H1 (cell line): ENCODE measurements at regions not wholly inside any gene's neighbourhood (a gene's known extent, or its start where the extent isn't known, plus 50 kb on each side); places are given as distances from the start of the nearest gene placed in this dataset.

ENCODE experiments used
- CTCF ChIA-PET: fragments of 300-600 bp; sonication (Branson Sonifier 250); formaldehyde crosslinking; loops from one replicate; lab custom pipeline; 2021; ENCODE audit not compliant: partially characterized antibody; lab: Charles Lee
- POLR2A ChIA-PET: fragments of 300-600 bp; sonication (Branson Sonifier 250); formaldehyde crosslinking; loops from one replicate; lab custom pipeline; 2021; ENCODE audit warnings: inconsistent platforms; ENCODE audit not compliant: partially characterized antibody; lab: Charles Lee
- DNase-seq, 2 experiments: peaks; one replicate each; pipeline versions ENCODE4 v3.0.0 to v3.0.0-alpha.2; 2010 to 2022; ENCODE audit warnings: low spot score in 2 of 2, low read depth in 1 of 2, mixed read lengths in 1 of 2
- FAIRE-seq: peaks from 2 replicates; lab custom pipeline; 2011; peaks lifted over from hg19 to GRCh38; lab: Jason Lieb, UNC
- H2AFZ ChIP-seq: 2 replicates; pipeline ENCODE4 v1.8.1; 2012; ENCODE audit warnings: low read length, inconsistent platforms
- H2AK5ac ChIP-seq: 2 replicates; pipeline ENCODE4 v1.6.1; 2013; ENCODE audit warnings: low read depth, low read length
- H2BK120ac ChIP-seq: replicated peaks from 2 replicates; pipeline ENCODE3; 2013; ENCODE audit warnings: low read depth, low read length, inconsistent platforms
- H2BK12ac ChIP-seq: 2 replicates; pipeline ENCODE4 v1.6.1; 2013; ENCODE audit warnings: low read depth, low read length
- H2BK15ac ChIP-seq: 2 replicates; pipeline ENCODE4 v1.6.1; 2013; ENCODE audit warnings: low read length
- H2BK20ac ChIP-seq: 2 replicates; pipeline ENCODE4 v1.6.1; 2013; ENCODE audit warnings: low read length
- H2BK5ac ChIP-seq: 2 replicates; pipeline ENCODE4 v1.6.1; 2013; ENCODE audit warnings: low read depth, low read length
- H3K14ac ChIP-seq: 2 replicates; pipeline ENCODE4 v1.6.1; 2013; ENCODE audit warnings: inconsistent platforms; ENCODE audit not compliant: insufficient read length
- H3K18ac ChIP-seq: 2 replicates; pipeline ENCODE4 v1.6.1; 2013; ENCODE audit warnings: low read length; ENCODE audit errors: extremely low read depth
- H3K23ac ChIP-seq: 2 replicates; pipeline ENCODE4 v1.6.1; 2013; ENCODE audit warnings: inconsistent platforms; ENCODE audit not compliant: insufficient read length
- H3K23me2 ChIP-seq: 2 replicates; pipeline ENCODE4 v1.6.1; 2013; ENCODE audit warnings: low read depth, low read length
- H3K27ac ChIP-seq: 2 replicates; pipeline ENCODE4 v1.6.1; 2011; ENCODE audit warnings: low read depth, low read length, inconsistent platforms
- H3K27me3 ChIP-seq, 4 experiments: replicated peaks in 1 of 4; 1 replicate in 1 of 4; 2 replicates in 3 of 4; pipeline versions ENCODE4 v1.6.1 to v1.8.1; 2011 to 2013; ENCODE audit warnings: low read length in 3 of 4, mild to moderate bottlenecking in 3 of 4, inconsistent platforms in 2 of 4, mixed read lengths in 2 of 4, moderate library complexity in 1 of 4; ENCODE audit not compliant: control insufficient read depth in 3 of 4, insufficient read depth in 3 of 4; ENCODE audit errors: extremely low read depth in 1 of 4
- H3K36me3 ChIP-seq, 4 experiments: 2 replicates each; pipeline versions ENCODE4 v1.6.1 to v1.8.1; 2011 to 2013; ENCODE audit warnings: mild to moderate bottlenecking in 4 of 4, low read length in 3 of 4, moderate library complexity in 2 of 4, control low read depth in 1 of 4, inconsistent platforms in 1 of 4; ENCODE audit not compliant: insufficient read depth in 4 of 4, control insufficient read depth in 2 of 4
- H3K4ac ChIP-seq: replicated peaks from 2 replicates; pipeline ENCODE3; 2013; ENCODE audit warnings: low read length, low read depth, mixed read lengths, inconsistent platforms; ENCODE audit not compliant: insufficient read length
- H3K4me1 ChIP-seq, 4 experiments: replicated peaks in 1 of 4; 1 replicate in 1 of 4; 2 replicates in 3 of 4; pipeline versions ENCODE4 v1.6.1 to v1.8.1; 2011 to 2013; ENCODE audit warnings: low read length in 3 of 4, inconsistent platforms in 2 of 4, mixed read lengths in 1 of 4; ENCODE audit not compliant: insufficient read depth in 4 of 4, control insufficient read depth in 3 of 4
- H3K4me2 ChIP-seq, 2 experiments: 2 replicates each; pipeline versions ENCODE4 v1.6.1 to v1.8.1; 2011 to 2013; ENCODE audit warnings: low read depth in 2 of 2, low read length in 2 of 2, control low read depth in 1 of 2, inconsistent platforms in 1 of 2, mild to moderate bottlenecking in 1 of 2; ENCODE audit not compliant: insufficient read depth in 1 of 2
- H3K4me3 ChIP-seq, 4 experiments: fragments of 200-600, 300-600 bp in 1 of 4; sonication (generic), shearing (Covaris generic), sonication (Bioruptor Twin) in 1 of 4; 2 replicates each; pipeline versions ENCODE4 v1.5.1 to v1.8.1; 2011 to 2016; ENCODE audit warnings: low read length in 4 of 4, low read depth in 3 of 4, control low read depth in 2 of 4, inconsistent platforms in 2 of 4, mild to moderate bottlenecking in 2 of 4, mixed read lengths in 1 of 4, moderate library complexity in 1 of 4; ENCODE audit not compliant: insufficient read depth in 2 of 4; ENCODE audit errors: extremely low read depth in 1 of 4
- H3K56ac ChIP-seq: replicated peaks from 2 replicates; pipeline ENCODE3; 2013; ENCODE audit warnings: low read depth, mild to moderate bottlenecking, mixed read lengths, low read length, inconsistent platforms; ENCODE audit not compliant: insufficient read length
- H3K79me1 ChIP-seq: 2 replicates; pipeline ENCODE4 v1.6.1; 2013; ENCODE audit warnings: low read depth, low read length, control low read depth
- H3K79me2 ChIP-seq, 2 experiments: 2 replicates each; pipeline versions ENCODE4 v1.6.1 to v1.8.1; 2012 to 2013; ENCODE audit warnings: low read length in 2 of 2, mild to moderate bottlenecking in 2 of 2, inconsistent platforms in 1 of 2; ENCODE audit not compliant: insufficient read depth in 2 of 2, control insufficient read depth in 1 of 2
- H3K9ac ChIP-seq, 4 experiments: replicated peaks in 1 of 4; 1 replicate in 1 of 4; 2 replicates in 3 of 4; pipeline versions ENCODE4 v1.6.1 to v1.8.1; 2011 to 2013; ENCODE audit warnings: low read depth in 3 of 4, low read length in 3 of 4, control low read depth in 2 of 4, mild to moderate bottlenecking in 2 of 4, moderate library complexity in 2 of 4, inconsistent platforms in 1 of 4; ENCODE audit errors: extremely low read depth in 1 of 4
- H3K9me3 ChIP-seq, 2 experiments: 2 replicates each; pipeline versions ENCODE4 v1.6.1 to v1.8.1; 2012 to 2013; ENCODE audit warnings: mild to moderate bottlenecking in 2 of 2, moderate library complexity in 2 of 2, control low read depth in 1 of 2, inconsistent platforms in 1 of 2, low read depth in 1 of 2, low read length in 1 of 2, mixed read lengths in 1 of 2; ENCODE audit not compliant: insufficient read depth in 2 of 2
- H4K20me1 ChIP-seq, 2 experiments: replicated peaks in 1 of 2; 2 replicates each; pipeline versions ENCODE3 to v1.8.1; 2011 to 2013; ENCODE audit warnings: inconsistent platforms in 2 of 2, low read length in 2 of 2, mild to moderate bottlenecking in 1 of 2; ENCODE audit not compliant: insufficient read depth in 2 of 2, control insufficient read depth in 1 of 2
- H4K5ac ChIP-seq: 2 replicates; pipeline ENCODE4 v1.6.1; 2013; ENCODE audit warnings: low read length, low read depth, mixed read lengths, inconsistent platforms; ENCODE audit not compliant: insufficient read length
- H4K8ac ChIP-seq: 2 replicates; pipeline ENCODE4 v1.8.0; 2013; ENCODE audit warnings: mild to moderate bottlenecking, moderate library complexity, low read length, inconsistent platforms; ENCODE audit not compliant: insufficient read depth; ENCODE audit errors: extremely low read depth
- H4K91ac ChIP-seq: replicated peaks from 2 replicates; pipeline ENCODE3; 2013; ENCODE audit warnings: low read length, mixed read lengths, inconsistent platforms; ENCODE audit not compliant: insufficient read length
- ASH2L ChIP-seq: fragments of 200-600, 300-600 bp; sonication (generic); IDR thresholded peaks from one replicate; pipeline ENCODE4 v1.7.1; 2017; ENCODE audit warnings: low read length
- EZH2 ChIP-seq: fragments of 200-600 bp; sonication (generic); IDR thresholded peaks from 2 replicates; pipeline ENCODE4 v1.7.1; 2012; ENCODE audit warnings: low read depth, mild to moderate bottlenecking, moderate library complexity, low read length, inconsistent platforms; ENCODE audit not compliant: severe bottlenecking
- FOSL1 ChIP-seq: IDR thresholded peaks from 2 replicates; pipeline ENCODE4 v1.6.1; 2011; ENCODE audit warnings: mild to moderate bottlenecking, low read depth, low read length, moderate library complexity; ENCODE audit not compliant: insufficient read depth
- HDAC2 ChIP-seq, 2 experiments: fragments of 300-600 bp in 1 of 2; sonication (generic) in 1 of 2; IDR thresholded peaks; 2 replicates each; pipeline ENCODE4 v1.6.1; 2011 to 2012; ENCODE audit warnings: low read depth in 2 of 2, low read length in 2 of 2, mild to moderate bottlenecking in 2 of 2, moderate library complexity in 2 of 2, borderline replicate concordance in 1 of 2, inconsistent platforms in 1 of 2
- HDAC6 ChIP-seq: IDR thresholded peaks from one replicate; pipeline ENCODE4 v1.7.1; 2012; ENCODE audit warnings: low read depth, mild to moderate bottlenecking, inconsistent platforms, low read length, moderate library complexity
- KDM1A ChIP-seq: fragments of 200-600, 300-600 bp; sonication (generic); IDR thresholded peaks from 2 replicates; pipeline ENCODE4 v1.7.1; 2016; ENCODE audit warnings: mild to moderate bottlenecking, low read length, borderline replicate concordance
- KDM4A ChIP-seq: IDR thresholded peaks from one replicate; pipeline ENCODE4 v1.7.1; 2012; ENCODE audit warnings: low read depth, mild to moderate bottlenecking, moderate library complexity, low read length, inconsistent platforms; ENCODE audit not compliant: severe bottlenecking
- PHF8 ChIP-seq: fragments of 200-600 bp; sonication (generic); conservative IDR thresholded peaks from 2 replicates; pipeline ENCODE4 v1.7.1; 2012; ENCODE audit warnings: low read depth, mild to moderate bottlenecking, inconsistent platforms, low read length, moderate library complexity
- POU5F1 ChIP-seq: IDR thresholded peaks from 2 replicates; pipeline ENCODE4 v1.6.1; 2011; ENCODE audit warnings: low read depth, mild to moderate bottlenecking, low read length, moderate library complexity
- RAD21 ChIP-seq, 2 experiments: IDR thresholded peaks in 1 of 2; conservative IDR thresholded peaks in 1 of 2; 2 replicates each; pipeline ENCODE4 v1.6.1; 2011; ENCODE audit warnings: low read depth in 2 of 2, low read length in 2 of 2, improper control_type of control experiment in 1 of 2, inconsistent platforms in 1 of 2, mild to moderate bottlenecking in 1 of 2, moderate library complexity in 1 of 2
- SIN3A ChIP-seq, 2 experiments: IDR thresholded peaks in 1 of 2; conservative IDR thresholded peaks in 1 of 2; 2 replicates each; pipeline ENCODE4 v1.6.1; 2011 to 2012; ENCODE audit warnings: low read length in 2 of 2, improper control_type of control experiment in 1 of 2, low read depth in 1 of 2, mild to moderate bottlenecking in 1 of 2
- SP1 ChIP-seq: IDR thresholded peaks from 2 replicates; pipeline ENCODE4 v1.6.1; 2011; ENCODE audit warnings: low read depth, low read length
- TBP ChIP-seq: IDR thresholded peaks from 2 replicates; pipeline ENCODE4 v1.6.1; 2011; ENCODE audit warnings: low read depth, low read length, improper control_type of control experiment
- TCF12 ChIP-seq: IDR thresholded peaks from 2 replicates; pipeline ENCODE4 v1.6.1; 2011; ENCODE audit warnings: low read depth, mild to moderate bottlenecking, low read length
- ZNF274 ChIP-seq: IDR thresholded peaks from 2 replicates; pipeline ENCODE4 v1.7.0; 2012; ENCODE audit warnings: low read length, borderline replicate concordance; ENCODE audit errors: extremely low read depth
- WGBS, 2 experiments: shearing (Covaris generic) in 1 of 2; methylation state at CpG; one replicate each; pipeline versions ENCODE4 v1.1.6 to v1.1.7; 2013 to 2015; ENCODE audit warnings: low lambda C conversion rate in 2 of 2, mixed read lengths in 2 of 2, inconsistent platforms in 1 of 2, low coverage in 1 of 2, missing lambda C conversion rate in 1 of 2; ENCODE audit not compliant: insufficient replicate concordance in 2 of 2, insufficient coverage in 1 of 2, insufficient read length in 1 of 2; ENCODE audit errors: extremely low coverage in 1 of 2, missing lambda C conversion rate in 1 of 2; 5-methylcytosine and 5-hydroxymethylcytosine counted together

DNA sequence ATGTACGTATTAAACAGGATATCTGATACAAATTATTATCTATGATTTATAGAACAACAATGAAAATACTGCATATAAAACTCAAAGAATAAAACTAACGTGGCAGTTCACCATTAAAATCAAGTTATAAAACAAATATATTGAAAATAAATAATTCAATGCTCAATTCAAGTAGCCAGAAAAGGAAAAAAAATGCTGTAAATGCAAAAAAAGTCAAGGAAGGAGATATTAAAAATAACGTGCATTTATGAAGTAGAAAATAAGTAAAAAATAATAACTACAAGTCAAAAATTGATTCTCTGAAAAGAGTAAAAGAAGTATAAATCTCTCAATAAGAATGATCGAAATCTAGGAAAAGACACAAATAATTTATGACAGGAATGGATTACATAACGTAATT is 460.5 kb upstream of the CD180 start:
- Histone ChIP-seq H2BK20ac (no peak overlapping the region), H3K18ac (no peak overlapping the region), H3K79me2 (no peaks in the 10 kb centered on the region), H3K27me3 (no peaks in the 10 kb centered on the region), H4K20me1 (no peaks in the 10 kb centered on the region), H3K4me3 (no peak overlapping the region), H2BK12ac (no peak overlapping the region), H3K79me1 (no peaks in the 10 kb centered on the region), H4K8ac (no peak overlapping the region), H3K4ac (no peak overlapping the region), H3K9me3 (no peaks in the 10 kb centered on the region), H3K14ac (no peak overlapping the region), H4K91ac (no peak overlapping the region), H3K56ac (no peak overlapping the region), H3K9ac (no peak overlapping the region), H3K4me2 (no peak overlapping the region), H2BK120ac (no peak overlapping the region), H2AK5ac (no peak overlapping the region), H3K23me2 (no peaks in the 10 kb centered on the region), H3K23ac (no peak overlapping the region), H2BK15ac (no peak overlapping the region), H2AFZ (no peak overlapping the region), H3K27ac (no peak overlapping the region), H2BK5ac (no peak overlapping the region), H3K4me1 (0 out of 7 replicates have a peak, but pooled peaks cover 0 to 3% (median 0%) of the 10 kb centered on the region in 4 experiments), H3K36me3 (no peaks in the 10 kb centered on the region), H4K5ac (no peak overlapping the region)
- POLR2A ChIA-PET: no interaction called here
- no peak for FAIRE-seq
- no peak for DNase-seq
- CTCF ChIA-PET: no interaction called here
- 89% methylated on average over 5 of the region's 5 CpGs; no CpG with 5 or more reads in 1 of the 2 experiments for WGBS, 2 experiments
- TF ChIP-seq KDM4A: no peak
- no peak for TF ChIP-seq RAD21 (IDR thresholded peaks at IDR 0.05 in 1 of 2, conservative IDR thresholded peaks at IDR 0.05 in 1 of 2; ENCODE audit: low read depth in 2 of 2, low read length in 2 of 2)
- no peak for TF ChIP-seq TBP
- TF ChIP-seq EZH2: no peak
- TF ChIP-seq PHF8: no peak
- TF ChIP-seq SIN3A (conservative IDR thresholded peaks at IDR 0.05 in 1 of 2, IDR thresholded peaks at IDR 0.05 in 1 of 2; ENCODE audit: low read depth in 1 of 2, low read length in 2 of 2): no peak
- no peak for TF ChIP-seq TCF12
- no peak for TF ChIP-seq ASH2L
- TF ChIP-seq HDAC6: no peak
- TF ChIP-seq POU5F1: no peak
- no peak for TF ChIP-seq ZNF274
- TF ChIP-seq FOSL1: no peak
- no peak for TF ChIP-seq KDM1A
- TF ChIP-seq SP1: no peak
- TF ChIP-seq HDAC2 (IDR thresholded peaks at IDR 0.05; ENCODE audit: borderline replicate concordance in 1 of 2, low read depth in 2 of 2, low read length in 2 of 2): no peak
